ENCODE measurements at regions not wholly inside any gene's neighbourhood (a gene's known extent, or its start where the extent isn't known, plus 50 kb on each side); places are given as distances from the start of the nearest gene placed in this dataset.

GRCh38 chr20:60252866-60253265 is 294.6 kb downstream of the CDH26 start:
- DNase-seq: no peak

- DNase-seq: no peak
Measured at GRCh38 chr20:60253471-60253870, 295.2 kb downstream of the CDH26 start.

GRCh38 chr20:60254901-60255411 is 296.7 kb downstream of the CDH26 start:
- DNase-seq: no peak

GRCh38 chr20:60255415-60255814 is 297.2 kb downstream of the CDH26 start:
- DNase-seq: no peak

GRCh38 chr20:60255866-60256265 is 297.6 kb downstream of the CDH26 start:
- no peak for DNase-seq

GRCh38 chr20:60256811-60257210 is 298.6 kb downstream of the CDH26 start:
- no peak for DNase-seq

- no peak for DNase-seq
Measured at GRCh38 chr20:60257671-60258070, 299.4 kb downstream of the CDH26 start.

GRCh38 chr20:60258255-60258863 is 300.1 kb downstream of the CDH26 start:
- DNase-seq: no peak

- DNase-seq: no peak
Measured at GRCh38 chr20:60261333-60261732, 303.1 kb downstream of the CDH26 start.

- DNase-seq: peak; percentile 33
Measured at GRCh38 chr20:60262967-60263603, 304.9 kb downstream of the CDH26 start.

- DNase-seq: no peak
Measured at GRCh38 chr20:60263725-60264709, 305.8 kb downstream of the CDH26 start.

GRCh38 chr20:60266177-60266823 is 308.1 kb downstream of the CDH26 start:
- no peak for DNase-seq

- DNase-seq: no peak
Measured at GRCh38 chr20:60268491-60268890, 310.3 kb downstream of the CDH26 start.

- DNase-seq: no peak
Measured at GRCh38 chr20:60269573-60270162, 311.4 kb downstream of the CDH26 start.

GRCh38 chr20:60270341-60270740 is 312.1 kb downstream of the CDH26 start:
- no peak for DNase-seq

- no peak for DNase-seq
Measured at GRCh38 chr20:60271597-60271996, 313.4 kb downstream of the CDH26 start.

GRCh38 chr20:60272790-60273189 is 314.6 kb downstream of the CDH26 start:
- no peak for DNase-seq

- DNase-seq: no peak
Measured at GRCh38 chr20:60274717-60275116, 316.5 kb downstream of the CDH26 start.

- no peak for DNase-seq
Measured at GRCh38 chr20:60281295-60281694, 323.1 kb downstream of the CDH26 start.

GRCh38 chr20:60283281-60283680 is 325.1 kb downstream of the CDH26 start:
- no peak for DNase-seq

GRCh38 chr20:60286764-60287163 is 328.5 kb downstream of the CDH26 start:
- no peak for DNase-seq

GRCh38 chr20:60288945-60289344 is 330.7 kb downstream of the CDH26 start:
- DNase-seq: no peak
